ENCODE measurements at regions not wholly inside any gene's neighbourhood (a gene's known extent, or its start where the extent isn't known, plus 50 kb on each side); places are given as distances from the start of the nearest gene placed in this dataset.

DNA sequence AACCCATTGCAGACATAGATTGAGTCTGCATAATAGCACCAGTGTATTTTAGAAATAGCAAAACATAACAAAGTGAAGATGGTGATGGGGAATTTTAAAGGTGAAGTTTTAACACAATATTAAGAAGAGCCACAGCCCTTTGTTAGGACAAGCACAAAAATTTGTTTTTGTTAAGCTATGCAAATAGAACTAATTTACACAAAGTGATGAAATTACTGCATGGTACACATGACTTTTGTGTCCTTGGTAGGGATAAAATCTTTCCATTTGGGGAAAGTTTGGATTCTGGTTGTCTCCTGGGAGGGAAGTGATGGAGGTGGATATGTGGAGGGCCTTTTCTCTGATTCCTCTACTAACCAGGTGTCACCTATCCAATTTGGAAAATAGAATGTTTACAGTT lies 50.4 kb upstream of the MTNR1B start:
- DNase-seq (ENCODE audit: low read depth) = no peak

Data from GM04503 (cell line).